Epidermal melanocyte (primary cell): ENCODE measurements at regions not wholly inside any gene's neighbourhood (a gene's known extent, or its start where the extent isn't known, plus 50 kb on each side); places are given as distances from the start of the nearest gene placed in this dataset.

Experiments
- DNase-seq: peaks from one replicate; pipeline ENCODE4 v3.0.0; 2011; ENCODE audit warnings: low spot score; ENCODE audit not compliant: insufficient read length

- DNase-seq: no peak
Observed at GRCh38 chr1:190029441-190029840, 448.2 kb downstream of the BRINP3 start.

- no peak for DNase-seq
Observed at GRCh38 chr1:190043655-190044054, 434.0 kb downstream of the BRINP3 start.

- DNase-seq: no peak
Observed at GRCh38 chr1:190046231-190046630, 431.4 kb downstream of the BRINP3 start.
